ENCODE measurements at regions not wholly inside any gene's neighbourhood (a gene's known extent, or its start where the extent isn't known, plus 50 kb on each side); places are given as distances from the start of the nearest gene placed in this dataset.

DNA sequence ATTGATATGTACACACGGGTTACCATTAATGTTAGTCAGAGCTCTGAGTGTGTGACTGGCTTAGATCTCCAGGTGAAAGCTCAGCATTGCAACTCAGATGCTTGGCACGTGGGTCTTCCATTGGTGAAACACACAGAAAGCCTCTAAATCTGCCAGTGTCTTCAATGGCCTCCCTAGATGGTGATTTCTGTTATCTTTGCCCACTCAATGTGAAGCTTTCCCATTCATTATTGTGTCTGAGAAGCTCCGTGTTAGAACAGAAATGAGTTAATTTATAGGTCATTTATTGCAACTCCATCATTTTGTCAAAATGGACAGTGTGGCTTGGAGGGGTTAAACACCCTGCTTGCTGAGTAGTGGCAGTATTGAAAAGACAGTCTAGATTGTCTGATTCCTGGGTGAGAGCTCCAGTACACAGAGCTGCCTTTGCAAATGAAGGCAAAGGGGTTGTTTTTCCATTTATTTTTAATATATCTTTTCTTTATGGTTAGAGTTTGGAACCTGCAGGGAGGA is 64.7 kb upstream of the GCFC2 start:
- no peak for TF ChIP-seq EZH2phosphoT487 (IDR thresholded peaks at IDR 0.05; ENCODE audit: borderline replicate concordance, low read length)
- TF ChIP-seq, protein P1, sequence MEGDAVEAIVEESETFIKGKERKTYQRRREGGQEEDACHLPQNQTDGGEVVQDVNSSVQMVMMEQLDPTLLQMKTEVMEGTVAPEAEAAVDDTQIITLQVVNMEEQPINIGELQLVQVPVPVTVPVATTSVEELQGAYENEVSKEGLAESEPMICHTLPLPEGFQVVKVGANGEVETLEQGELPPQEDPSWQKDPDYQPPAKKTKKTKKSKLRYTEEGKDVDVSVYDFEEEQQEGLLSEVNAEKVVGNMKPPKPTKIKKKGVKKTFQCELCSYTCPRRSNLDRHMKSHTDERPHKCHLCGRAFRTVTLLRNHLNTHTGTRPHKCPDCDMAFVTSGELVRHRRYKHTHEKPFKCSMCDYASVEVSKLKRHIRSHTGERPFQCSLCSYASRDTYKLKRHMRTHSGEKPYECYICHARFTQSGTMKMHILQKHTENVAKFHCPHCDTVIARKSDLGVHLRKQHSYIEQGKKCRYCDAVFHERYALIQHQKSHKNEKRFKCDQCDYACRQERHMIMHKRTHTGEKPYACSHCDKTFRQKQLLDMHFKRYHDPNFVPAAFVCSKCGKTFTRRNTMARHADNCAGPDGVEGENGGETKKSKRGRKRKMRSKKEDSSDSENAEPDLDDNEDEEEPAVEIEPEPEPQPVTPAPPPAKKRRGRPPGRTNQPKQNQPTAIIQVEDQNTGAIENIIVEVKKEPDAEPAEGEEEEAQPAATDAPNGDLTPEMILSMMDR (IDR thresholded peaks at IDR 0.05; ENCODE audit: low read depth, low read length, poor library complexity, severe bottlenecking): no peak
